Astrocyte (in vitro differentiated cells and primary cell): ENCODE measurements at regions not wholly inside any gene's neighbourhood (a gene's known extent, or its start where the extent isn't known, plus 50 kb on each side); places are given as distances from the start of the nearest gene placed in this dataset.

Experiments
- DNase-seq: peaks from one replicate; pipeline ENCODE4 v3.0.0-alpha.2; 2010; ENCODE audit warnings: low read depth
- FAIRE-seq: peaks from 2 replicates; lab custom pipeline; 2011; peaks lifted over from hg19 to GRCh38; lab: Jason Lieb, UNC
- H2AFZ ChIP-seq: 2 replicates; pipeline ENCODE4 v1.6.0; 2012; ENCODE audit warnings: low read depth, low read length, inconsistent platforms
- H3K27ac ChIP-seq: 2 replicates; pipeline ENCODE4 v1.5.1; 2011; ENCODE audit warnings: low read depth, low read length, inconsistent platforms
- H3K27me3 ChIP-seq: 2 replicates; pipeline ENCODE4 v1.6.0; 2011; ENCODE audit warnings: low read length, inconsistent platforms; ENCODE audit not compliant: insufficient read depth
- H3K36me3 ChIP-seq: 2 replicates; pipeline ENCODE4 v1.5.1; 2011; ENCODE audit warnings: low read length, inconsistent platforms; ENCODE audit not compliant: insufficient read depth
- H3K4me1 ChIP-seq: 2 replicates; pipeline ENCODE4 v1.5.1; 2011; ENCODE audit warnings: low read length, inconsistent platforms; ENCODE audit not compliant: insufficient read depth
- H3K4me2 ChIP-seq: 2 replicates; pipeline ENCODE4 v1.6.0; 2012; ENCODE audit warnings: low read length, inconsistent platforms
- H3K4me3 ChIP-seq: 2 replicates; pipeline ENCODE4 v1.5.1; 2011; ENCODE audit warnings: low read depth, mild to moderate bottlenecking, low read length, inconsistent platforms; ENCODE audit not compliant: insufficient read depth
- H3K79me2 ChIP-seq: 2 replicates; pipeline ENCODE4 v1.6.0; 2012; ENCODE audit warnings: mild to moderate bottlenecking, low read length, inconsistent platforms; ENCODE audit not compliant: insufficient read depth
- H3K9ac ChIP-seq: 2 replicates; pipeline ENCODE4 v1.6.0; 2012; ENCODE audit warnings: mild to moderate bottlenecking, low read length, inconsistent platforms
- H3K9me3 ChIP-seq: 2 replicates; pipeline ENCODE4 v1.5.1; 2012; ENCODE audit warnings: low read depth, mild to moderate bottlenecking, low read length, inconsistent platforms; ENCODE audit not compliant: insufficient read depth
- H4K20me1 ChIP-seq: 2 replicates; pipeline ENCODE4 v1.6.0; 2012; ENCODE audit warnings: low read length, inconsistent platforms; ENCODE audit not compliant: insufficient read depth
- H3K27ac Mint-ChIP-seq: one replicate; pipeline ENCODE4 v1.8.0; 2021; ENCODE audit warnings: mild to moderate bottlenecking, mixed read lengths; ENCODE audit not compliant: unreplicated experiment
- H3K27me3 Mint-ChIP-seq: one replicate; pipeline ENCODE4 v1.8.0; 2021; ENCODE audit warnings: low read depth, mixed read lengths; ENCODE audit not compliant: unreplicated experiment
- H3K36me3 Mint-ChIP-seq: one replicate; pipeline ENCODE4 v1.8.0; 2021; ENCODE audit warnings: low read depth, mixed read lengths; ENCODE audit not compliant: unreplicated experiment
- H3K4me1 Mint-ChIP-seq: one replicate; pipeline ENCODE4 v1.8.0; 2021; ENCODE audit warnings: low read depth, mixed read lengths; ENCODE audit not compliant: unreplicated experiment
- H3K4me3 Mint-ChIP-seq: one replicate; pipeline ENCODE4 v1.8.0; 2021; ENCODE audit warnings: mild to moderate bottlenecking, moderate library complexity, mixed read lengths; ENCODE audit not compliant: unreplicated experiment
- H3K9me3 Mint-ChIP-seq: one replicate; pipeline ENCODE4 v1.8.0; 2021; ENCODE audit warnings: mild to moderate bottlenecking, mixed read lengths; ENCODE audit not compliant: unreplicated experiment
- CTCF ChIP-seq: IDR thresholded peaks from 2 replicates; pipeline ENCODE4 v1.5.1; 2011; ENCODE audit warnings: low read depth, mild to moderate bottlenecking, inconsistent platforms, low read length, moderate library complexity; ENCODE audit not compliant: insufficient read depth
- EZH2 ChIP-seq: IDR thresholded peaks from 2 replicates; pipeline ENCODE4 v1.6.1; 2012; ENCODE audit warnings: mild to moderate bottlenecking, low read length, inconsistent platforms; ENCODE audit not compliant: insufficient read depth

DNA sequence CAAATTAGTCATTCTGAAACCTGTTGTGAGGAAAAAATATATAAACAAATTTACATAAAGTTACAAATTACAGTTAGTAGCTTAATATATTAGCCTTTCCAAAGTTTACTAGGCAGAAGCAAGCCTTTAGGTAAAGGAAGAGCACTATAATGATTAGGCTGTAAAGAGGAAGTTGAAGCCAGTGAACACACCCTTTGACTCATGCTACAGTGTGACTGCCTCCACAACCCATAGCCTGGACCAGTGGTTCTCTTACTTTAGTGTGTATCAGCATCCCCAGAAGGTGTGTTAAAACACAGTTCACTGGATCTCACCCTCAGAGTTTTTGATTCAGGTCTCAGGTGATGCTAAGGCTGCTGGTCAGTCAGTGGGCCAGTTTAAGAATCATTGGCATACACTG is 91.4 kb upstream of the DEFB112 start:
- Histone ChIP-seq H3K79me2 (no peaks in the 10 kb centered on the region), H3K4me2 (no peak overlapping the region), H2AFZ (no peak overlapping the region), H3K4me3 (no peak overlapping the region), H3K9me3 (no peaks in the 10 kb centered on the region), H3K9ac (no peak overlapping the region), H4K20me1 (no peaks in the 10 kb centered on the region), H3K4me1 (no peaks in the 10 kb centered on the region), H3K27ac (no peak overlapping the region), H3K27me3 (no peaks in the 10 kb centered on the region), H3K36me3 (no peaks in the 10 kb centered on the region)
- no peaks in the 10 kb centered on the region for H3K27me3 Mint-ChIP-seq
- DNase-seq (no peak), FAIRE-seq (no peak)
- H3K27ac Mint-ChIP-seq: no peak overlapping the region
- TF ChIP-seq EZH2: no peak
- no peaks in the 10 kb centered on the region for H3K36me3 Mint-ChIP-seq
- no peaks in the 10 kb centered on the region for H3K9me3 Mint-ChIP-seq
- no peaks in the 10 kb centered on the region for H3K4me1 Mint-ChIP-seq
- H3K4me3 Mint-ChIP-seq: no peak overlapping the region

DNA sequence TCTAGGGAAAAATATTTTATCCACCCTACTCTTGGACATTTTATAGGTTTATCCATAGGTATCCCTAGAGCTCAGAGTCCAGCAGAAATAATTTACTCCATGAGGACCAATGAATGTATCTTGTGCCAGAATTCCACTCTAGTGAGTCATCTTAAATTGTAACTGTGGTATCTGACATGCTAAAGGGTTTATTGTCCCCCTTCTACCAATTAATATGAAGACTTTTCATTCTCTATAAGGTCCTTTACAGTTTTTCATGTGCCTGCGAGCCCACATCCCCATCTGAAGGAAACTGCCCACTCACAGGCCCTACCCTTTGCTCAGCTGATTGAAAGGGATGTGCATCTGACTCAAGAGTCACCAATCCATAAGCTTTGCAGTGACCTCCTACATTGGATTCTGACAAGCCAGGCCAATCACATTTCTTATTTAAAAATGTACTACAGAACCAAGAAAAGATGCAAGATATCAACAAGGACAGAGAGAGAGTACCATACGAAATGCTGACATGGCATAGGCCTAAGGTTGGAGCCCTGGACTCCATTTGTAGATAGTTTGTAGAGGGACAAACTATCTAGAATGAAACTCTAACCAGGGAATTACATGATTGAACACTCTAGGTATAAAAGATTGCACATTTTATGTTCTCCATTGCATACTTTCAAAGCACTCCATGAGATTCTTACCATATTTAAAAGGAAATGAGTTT is 93.4 kb upstream of the DEFB112 start:
- no peak overlapping the region for H3K27ac Mint-ChIP-seq
- FAIRE-seq (no peak), DNase-seq (no peak)
- H3K27me3 Mint-ChIP-seq: no peaks in the 10 kb centered on the region
- peaks cover 4% of the 10 kb centered on the region for H3K4me1 Mint-ChIP-seq
- no peak overlapping the region for H2AFZ ChIP-seq
- H3K9me3 Mint-ChIP-seq: no peaks in the 10 kb centered on the region
- H4K20me1 ChIP-seq: no peaks in the 10 kb centered on the region
- H3K27ac ChIP-seq: no peak overlapping the region
- no peaks in the 10 kb centered on the region for H3K4me1 ChIP-seq
- H3K4me3 Mint-ChIP-seq: no peak overlapping the region
- no peaks in the 10 kb centered on the region for H3K79me2 ChIP-seq
- TF ChIP-seq CTCF: no peak
- TF ChIP-seq EZH2: no peak
- no peaks in the 10 kb centered on the region for H3K36me3 ChIP-seq
- no peak overlapping the region for H3K9ac ChIP-seq
- H3K9me3 ChIP-seq: no peaks in the 10 kb centered on the region
- H3K27me3 ChIP-seq: no peaks in the 10 kb centered on the region
- no peaks in the 10 kb centered on the region for H3K36me3 Mint-ChIP-seq
- H3K4me2 ChIP-seq: no peak overlapping the region
- no peak overlapping the region for H3K4me3 ChIP-seq

DNA sequence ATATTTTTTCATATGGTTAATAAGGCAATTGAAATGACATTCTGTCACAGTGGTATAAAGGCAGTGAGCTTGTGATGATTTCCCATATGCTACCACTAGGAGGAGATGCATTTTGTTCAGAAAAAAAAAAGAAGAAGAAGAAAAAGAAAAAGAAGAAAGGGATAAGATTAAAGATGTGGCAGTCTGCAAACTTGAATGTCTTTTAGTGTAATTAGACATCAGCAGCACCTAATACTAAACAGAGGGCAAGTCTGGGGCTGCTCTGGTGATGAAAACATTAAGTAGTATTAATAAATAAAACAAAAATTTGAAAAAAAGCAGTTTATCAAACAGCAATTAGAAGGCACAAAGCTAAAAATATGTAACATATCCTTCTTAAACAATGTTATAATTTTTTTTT is 95.4 kb upstream of the DEFB112 start:
- Histone ChIP-seq H2AFZ (no peak overlapping the region), H3K4me2 (no peak overlapping the region), H3K27me3 (no peaks in the 10 kb centered on the region), H3K36me3 (no peaks in the 10 kb centered on the region), H3K4me1 (no peaks in the 10 kb centered on the region), H3K79me2 (no peaks in the 10 kb centered on the region), H3K9ac (no peak overlapping the region), H4K20me1 (no peaks in the 10 kb centered on the region), H3K27ac (no peak overlapping the region), H3K4me3 (no peak overlapping the region), H3K9me3 (no peaks in the 10 kb centered on the region)
- H3K9me3 Mint-ChIP-seq: no peaks in the 10 kb centered on the region
- H3K27me3 Mint-ChIP-seq: no peaks in the 10 kb centered on the region
- no peak for TF ChIP-seq EZH2
- peak; percentile 26 for TF ChIP-seq CTCF
- H3K4me1 Mint-ChIP-seq: peaks cover 4% of the 10 kb centered on the region
- no peak overlapping the region for H3K27ac Mint-ChIP-seq
- FAIRE-seq (no peak), DNase-seq (no peak)
- H3K4me3 Mint-ChIP-seq: no peak overlapping the region
- H3K36me3 Mint-ChIP-seq: no peaks in the 10 kb centered on the region
